ES-I3 (cell line): ENCODE measurements at regions not wholly inside any gene's neighbourhood (a gene's known extent, or its start where the extent isn't known, plus 50 kb on each side); places are given as distances from the start of the nearest gene placed in this dataset.

ENCODE experiments used
- H3K36me3 ChIP-seq: 2 replicates; pipeline ENCODE4 v1.6.1; 2013; ENCODE audit warnings: mild to moderate bottlenecking, low read length, control low read depth, moderate library complexity; ENCODE audit not compliant: insufficient read depth
- H3K4me1 ChIP-seq: 2 replicates; pipeline ENCODE4 v1.6.1; 2013; ENCODE audit warnings: mild to moderate bottlenecking, control low read depth, low read length; ENCODE audit not compliant: insufficient read depth
- H3K9ac ChIP-seq: 2 replicates; pipeline ENCODE4 v1.6.1; 2013; ENCODE audit warnings: low read depth, mild to moderate bottlenecking, low read length, moderate library complexity
- H3K9me3 ChIP-seq: 2 replicates; pipeline ENCODE4 v1.6.1; 2013; ENCODE audit warnings: mild to moderate bottlenecking, low read length, moderate library complexity; ENCODE audit not compliant: control insufficient read depth, insufficient read depth

DNA sequence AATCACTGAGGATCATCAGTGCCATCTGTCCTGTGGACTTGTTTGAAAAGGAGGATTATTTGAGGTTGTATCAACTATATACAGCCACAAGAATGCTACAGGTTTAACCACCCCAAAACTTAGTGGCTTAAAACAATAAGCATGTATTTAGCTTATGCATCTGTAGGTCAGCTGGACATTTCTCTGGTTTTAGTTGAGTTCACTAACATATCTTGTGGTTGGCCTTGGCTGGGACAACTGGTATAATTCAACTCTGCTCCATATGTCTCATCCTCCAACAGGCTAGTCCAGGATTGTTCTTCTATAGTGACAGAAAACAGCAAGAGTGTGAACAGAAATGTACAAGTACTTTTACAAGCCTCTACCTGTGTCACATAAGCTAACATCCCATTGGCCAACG, 49.9 kb upstream of the SOX6 start:
- H3K4me1 ChIP-seq: peaks cover 16% of the 10 kb centered on the region; the same call in 1 of the 2 replicates
- no peaks in the 10 kb centered on the region for H3K9me3 ChIP-seq
- no peak overlapping the region for H3K9ac ChIP-seq
- no peaks in the 10 kb centered on the region for H3K36me3 ChIP-seq
